GM12873 (cell line): ENCODE measurements at regions not wholly inside any gene's neighbourhood (a gene's known extent, or its start where the extent isn't known, plus 50 kb on each side); places are given as distances from the start of the nearest gene placed in this dataset.

Source experiments
- TF ChIP-seq, protein P1 (sequence below): IDR thresholded peaks from 2 replicates; pipeline ENCODE4 v1.5.1; 2012; ENCODE audit warnings: low read depth, mild to moderate bottlenecking, moderate library complexity, low read length, control low read depth; ENCODE audit not compliant: insufficient read depth; ENCODE audit errors: missing control alignments

DNA sequence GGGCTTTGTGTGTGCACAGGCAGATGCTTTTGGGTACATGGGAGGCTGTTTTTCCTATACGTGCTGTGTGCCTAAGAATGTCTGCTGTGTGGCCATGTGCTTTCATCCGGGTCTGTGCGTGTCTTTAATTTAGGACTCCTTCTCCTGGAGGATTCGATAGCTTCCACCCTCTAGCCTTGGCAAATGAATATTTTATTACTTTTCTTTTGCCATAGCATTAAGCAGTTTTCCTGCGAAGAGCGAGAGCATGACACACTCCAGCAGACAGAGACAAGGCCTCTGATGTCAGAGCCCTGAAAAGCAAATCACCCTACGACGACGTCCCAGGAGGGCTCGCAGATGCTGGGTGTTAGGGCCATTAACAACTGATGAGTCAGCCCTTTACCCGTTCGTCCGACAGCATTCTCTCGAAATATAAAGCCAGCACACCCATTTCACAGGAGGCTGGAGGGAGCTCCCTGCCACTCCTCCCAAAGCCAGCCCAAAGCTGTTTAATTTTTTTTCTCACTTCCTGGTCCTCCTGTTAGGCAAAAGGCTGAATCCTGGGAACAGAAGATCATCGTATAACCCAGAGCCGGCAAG lies 311.3 kb upstream of the ZMIZ1 start:
- TF ChIP-seq, protein P1, sequence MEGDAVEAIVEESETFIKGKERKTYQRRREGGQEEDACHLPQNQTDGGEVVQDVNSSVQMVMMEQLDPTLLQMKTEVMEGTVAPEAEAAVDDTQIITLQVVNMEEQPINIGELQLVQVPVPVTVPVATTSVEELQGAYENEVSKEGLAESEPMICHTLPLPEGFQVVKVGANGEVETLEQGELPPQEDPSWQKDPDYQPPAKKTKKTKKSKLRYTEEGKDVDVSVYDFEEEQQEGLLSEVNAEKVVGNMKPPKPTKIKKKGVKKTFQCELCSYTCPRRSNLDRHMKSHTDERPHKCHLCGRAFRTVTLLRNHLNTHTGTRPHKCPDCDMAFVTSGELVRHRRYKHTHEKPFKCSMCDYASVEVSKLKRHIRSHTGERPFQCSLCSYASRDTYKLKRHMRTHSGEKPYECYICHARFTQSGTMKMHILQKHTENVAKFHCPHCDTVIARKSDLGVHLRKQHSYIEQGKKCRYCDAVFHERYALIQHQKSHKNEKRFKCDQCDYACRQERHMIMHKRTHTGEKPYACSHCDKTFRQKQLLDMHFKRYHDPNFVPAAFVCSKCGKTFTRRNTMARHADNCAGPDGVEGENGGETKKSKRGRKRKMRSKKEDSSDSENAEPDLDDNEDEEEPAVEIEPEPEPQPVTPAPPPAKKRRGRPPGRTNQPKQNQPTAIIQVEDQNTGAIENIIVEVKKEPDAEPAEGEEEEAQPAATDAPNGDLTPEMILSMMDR: no peak

DNA sequence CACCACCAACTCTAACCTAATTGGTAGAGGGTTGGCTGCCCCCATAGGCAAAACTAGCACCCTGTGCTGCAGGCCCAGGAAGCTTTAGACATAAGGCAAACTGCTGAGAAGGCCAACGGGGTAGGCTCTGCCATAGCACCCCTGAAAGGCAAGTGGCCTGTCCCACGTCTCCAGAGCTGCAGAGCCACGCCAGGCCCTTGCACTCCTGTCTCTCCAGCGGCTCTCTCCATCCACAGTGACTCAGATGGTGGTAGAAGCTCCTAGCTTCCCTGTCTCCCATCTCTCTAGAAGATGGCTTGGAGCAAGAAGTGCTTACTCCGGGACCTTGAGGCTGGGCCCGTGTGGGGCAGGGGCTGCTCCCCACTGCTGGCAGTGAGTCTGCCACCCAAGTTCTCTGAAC lies 310.6 kb upstream of the ZMIZ1 start:
- TF ChIP-seq, protein P1: no peak

DNA sequence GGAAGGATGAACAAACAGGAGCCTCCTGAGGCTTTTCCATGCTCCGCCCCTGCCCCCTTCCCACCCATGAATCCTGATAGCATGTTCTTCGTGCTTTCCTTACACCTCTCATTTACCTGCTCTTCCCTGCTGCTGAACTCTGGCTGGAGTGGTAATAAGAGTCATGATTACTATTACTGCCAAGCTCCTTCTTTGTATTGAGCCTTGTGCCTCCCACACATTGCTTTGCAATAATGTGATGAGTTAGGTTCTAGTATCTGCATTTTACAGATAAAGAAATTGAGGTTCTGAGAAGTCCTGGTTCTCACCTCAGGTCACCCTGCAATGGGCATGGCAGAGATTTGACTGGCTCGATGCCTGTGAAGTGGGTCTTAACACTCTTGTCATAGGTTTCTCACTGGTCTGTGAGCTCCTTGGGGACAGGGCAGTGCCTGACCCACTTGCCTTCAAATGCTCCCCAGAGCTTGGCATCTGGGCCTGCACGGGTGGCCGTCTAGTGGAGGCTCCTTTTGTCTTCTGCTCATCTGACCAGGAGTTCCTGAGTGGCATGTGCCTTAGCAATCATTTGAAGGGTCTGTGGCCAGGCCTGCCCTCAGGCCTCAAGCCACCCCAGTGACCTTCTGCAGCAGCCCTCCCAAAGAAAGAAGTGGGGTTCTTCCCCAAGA lies 309.2 kb upstream of the ZMIZ1 start:
- TF ChIP-seq, protein P1: no peak

DNA sequence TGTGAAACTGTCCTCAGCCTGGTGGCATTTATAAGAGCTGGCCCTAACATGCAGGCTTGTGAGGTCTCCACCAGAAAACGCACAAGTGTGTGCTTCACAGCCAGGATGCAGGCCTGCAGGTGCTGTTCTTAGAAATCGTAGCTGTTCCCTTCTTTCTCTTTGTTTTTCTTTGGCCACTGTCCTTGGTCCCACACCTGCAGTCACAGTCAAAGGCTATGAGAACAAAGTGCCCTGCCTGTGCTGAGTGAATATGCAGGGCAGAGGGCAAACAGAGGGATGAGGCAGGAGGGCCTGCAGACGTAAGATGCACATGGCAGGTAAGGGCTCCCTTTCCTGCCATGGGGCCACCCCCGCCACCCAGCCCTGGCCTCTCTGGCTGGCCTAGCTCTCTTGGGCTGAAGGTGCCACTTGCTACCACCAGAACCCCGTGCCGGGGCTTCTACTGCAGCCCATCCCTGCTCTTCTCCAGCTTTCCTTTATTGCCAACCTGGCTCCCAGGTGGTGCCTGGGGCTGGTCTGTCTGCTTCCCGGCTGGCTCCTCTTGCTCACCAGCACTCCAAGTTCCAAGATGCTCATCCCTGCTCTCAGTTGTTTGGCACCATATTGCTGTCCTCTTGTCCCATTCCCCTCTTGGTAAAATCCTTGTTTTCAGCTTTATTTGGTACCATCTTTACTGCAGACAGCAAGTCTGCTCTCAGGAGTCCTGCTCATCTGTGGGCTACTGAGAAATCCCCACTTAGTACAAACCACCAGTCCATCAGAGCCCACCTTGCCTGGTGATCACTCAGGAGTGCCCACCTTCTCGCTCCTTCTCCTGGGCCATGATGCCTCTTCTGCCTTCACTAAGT lies 308.1 kb upstream of the ZMIZ1 start:
- TF ChIP-seq, protein P1: no peak

DNA sequence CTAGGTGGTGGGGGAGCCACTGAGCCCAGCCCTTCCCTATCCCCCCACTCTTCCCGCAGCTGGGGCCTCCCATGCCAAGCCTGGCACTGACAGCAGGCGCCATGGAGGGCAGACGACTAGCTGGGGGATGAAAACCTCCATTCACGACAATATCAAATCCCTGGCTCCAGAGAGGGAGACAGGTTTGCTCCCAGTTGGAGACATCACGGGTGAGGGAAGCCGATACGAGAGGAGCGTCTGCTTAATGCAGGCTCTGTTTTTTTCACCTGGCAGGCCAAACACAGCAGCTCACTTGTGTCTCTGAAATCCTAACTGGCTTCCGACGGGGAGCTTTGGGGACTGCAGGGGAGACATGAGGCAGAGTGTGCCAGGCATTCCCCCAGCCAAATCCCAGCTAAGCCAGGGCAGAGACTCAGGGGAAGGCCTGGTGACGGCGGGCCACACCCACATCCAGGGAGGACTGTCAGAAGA lies 307.4 kb upstream of the ZMIZ1 start:
- TF ChIP-seq, protein P1: no peak

DNA sequence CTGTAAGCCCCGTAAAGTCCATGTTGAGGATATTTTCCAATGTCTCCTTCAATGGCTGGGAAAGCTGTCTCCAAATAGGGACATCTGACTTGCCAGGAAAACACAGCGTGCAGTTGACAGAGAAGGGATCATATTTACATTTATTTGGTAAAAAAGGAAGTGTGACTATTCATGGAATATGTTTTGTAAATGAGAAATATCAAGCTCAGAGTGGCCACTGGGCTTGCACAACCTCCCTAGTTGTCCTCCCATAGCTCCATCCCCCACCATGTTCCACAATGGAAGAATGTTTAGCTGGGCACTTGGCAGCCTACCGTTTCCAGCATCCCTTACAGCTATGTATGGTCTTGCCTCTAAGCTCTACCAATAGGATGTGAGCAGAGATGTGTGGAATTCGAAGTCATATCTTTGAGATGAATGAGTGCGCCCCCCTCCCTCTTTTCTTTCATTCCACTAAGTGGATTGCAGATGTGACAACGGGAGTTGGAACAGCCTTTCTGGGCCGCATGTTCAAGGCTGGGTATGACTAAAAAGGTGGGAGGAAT lies 306.6 kb upstream of the ZMIZ1 start:
- TF ChIP-seq, protein P1: no peak

DNA sequence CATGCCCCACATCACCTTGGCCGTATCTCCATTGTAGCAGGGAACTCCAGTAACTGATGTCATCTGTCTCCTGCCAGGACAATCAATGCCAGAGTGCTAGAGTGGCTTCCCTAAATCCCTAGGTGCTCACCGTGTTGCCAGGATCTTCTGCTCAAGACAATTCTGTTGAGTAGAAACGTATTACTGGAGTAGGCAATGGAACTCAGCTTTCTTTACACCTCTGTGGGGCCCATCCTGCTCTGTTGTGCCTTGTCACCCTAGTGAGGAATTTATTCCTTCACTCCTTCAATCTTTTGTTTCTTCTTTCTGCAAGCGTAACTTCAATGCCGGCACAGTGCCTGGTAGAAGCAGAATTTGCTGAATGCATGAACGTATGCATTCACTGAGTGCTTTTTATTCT lies 305.5 kb upstream of the ZMIZ1 start:
- TF ChIP-seq, protein P1: no peak
